ENCODE measurements at regions not wholly inside any gene's neighbourhood (a gene's known extent, or its start where the extent isn't known, plus 50 kb on each side); places are given as distances from the start of the nearest gene placed in this dataset.
"Not testable (repeated sequence)": the region's sequence is repeated elsewhere in the genome, so short reads cannot be mapped to it uniquely, and the experiment has no call there.

DNA sequence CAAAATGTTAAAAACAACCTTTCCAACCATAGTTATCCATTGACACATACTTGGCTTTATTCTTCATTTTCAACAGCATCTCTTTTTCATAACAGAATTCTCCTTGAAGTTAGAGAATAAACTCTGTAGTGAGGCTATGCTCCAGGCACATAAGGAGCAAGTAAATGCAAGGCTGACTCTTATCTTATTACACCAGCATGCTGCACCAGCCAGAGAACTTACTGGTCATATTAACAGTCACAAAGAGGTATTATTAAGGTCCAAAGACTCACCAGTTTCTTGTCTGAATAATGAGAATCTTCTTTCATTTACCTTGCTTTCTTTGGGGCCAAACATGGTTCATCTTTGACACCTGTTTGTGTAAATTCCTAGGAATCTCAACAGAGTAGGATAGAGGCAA, 71.3 kb upstream of the IVNS1ABP start:
- FAIRE-seq (no peak), ATAC-seq (no peak), DNase-seq (ENCODE audit: low read depth in 1 of 2, low spot score in 1 of 2) (no peak)
- H3K4me1 ChIP-seq, result no peaks in the 10 kb centered on the region
- H3K9me3 ChIP-seq, result no peaks in the 10 kb centered on the region
- no peak overlapping the region for H3K4me3 ChIP-seq
- ChIA-PET POLR2A (no interaction called here), CTCF (no interaction called here)
- H3K4me2 ChIP-seq, result no peak overlapping the region
- H3K27ac ChIP-seq, result no peak overlapping the region
- TF ChIP-seq TP53 (CRISPR knock-in tag; IDR thresholded peaks at IDR 0.05), result no peak
- TF ChIP-seq, protein P1, sequence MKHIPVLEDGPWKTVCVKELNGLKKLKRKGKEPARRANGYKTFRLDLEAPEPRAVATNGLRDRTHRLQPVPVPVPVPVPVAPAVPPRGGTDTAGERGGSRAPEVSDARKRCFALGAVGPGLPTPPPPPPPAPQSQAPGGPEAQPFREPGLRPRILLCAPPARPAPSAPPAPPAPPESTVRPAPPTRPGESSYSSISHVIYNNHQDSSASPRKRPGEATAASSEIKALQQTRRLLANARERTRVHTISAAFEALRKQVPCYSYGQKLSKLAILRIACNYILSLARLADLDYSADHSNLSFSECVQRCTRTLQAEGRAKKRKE (CRISPR knock-in tag; IDR thresholded peaks at IDR 0.05; ENCODE audit: low read depth), result no peak
- no peak for TF ChIP-seq ZFP36 (IDR thresholded peaks at IDR 0.05; ENCODE audit: borderline replicate concordance, partially characterized antibody)
- no peak for TF ChIP-seq MAFK (IDR thresholded peaks at IDR 0.05; ENCODE audit: partially characterized antibody)
- TF ChIP-seq KDM5A (IDR thresholded peaks at IDR 0.05), result no peak
- no peak for TF ChIP-seq ZSCAN20 (CRISPR knock-in tag; IDR thresholded peaks at IDR 0.05)
- no peak for TF ChIP-seq HEYL (CRISPR knock-in tag; IDR thresholded peaks at IDR 0.05)
- TF ChIP-seq FOSL2 (IDR thresholded peaks at IDR 0.05), result no peak
- TF ChIP-seq FOSL2 (CRISPR knock-in tag; IDR thresholded peaks at IDR 0.05), result no peak
- no peak for TF ChIP-seq HDAC2 (IDR thresholded peaks at IDR 0.05)
- no peak for TF ChIP-seq CBX8 (IDR thresholded peaks at IDR 0.05)
- no peak for TF ChIP-seq FOSB (CRISPR knock-in tag; IDR thresholded peaks at IDR 0.05)
- TF ChIP-seq BCL3 (IDR thresholded peaks at IDR 0.05), result no peak
- no peak for TF ChIP-seq FOXS1 (CRISPR knock-in tag; IDR thresholded peaks at IDR 0.05)
- TF ChIP-seq, protein P2, sequence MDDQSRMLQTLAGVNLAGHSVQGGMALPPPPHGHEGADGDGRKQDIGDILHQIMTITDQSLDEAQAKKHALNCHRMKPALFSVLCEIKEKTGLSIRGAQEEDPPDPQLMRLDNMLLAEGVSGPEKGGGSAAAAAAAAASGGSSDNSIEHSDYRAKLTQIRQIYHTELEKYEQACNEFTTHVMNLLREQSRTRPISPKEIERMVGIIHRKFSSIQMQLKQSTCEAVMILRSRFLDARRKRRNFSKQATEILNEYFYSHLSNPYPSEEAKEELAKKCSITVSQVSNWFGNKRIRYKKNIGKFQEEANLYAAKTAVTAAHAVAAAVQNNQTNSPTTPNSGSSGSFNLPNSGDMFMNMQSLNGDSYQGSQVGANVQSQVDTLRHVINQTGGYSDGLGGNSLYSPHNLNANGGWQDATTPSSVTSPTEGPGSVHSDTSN (IDR thresholded peaks at IDR 0.05), result no peak
- TF ChIP-seq CBX2 (IDR thresholded peaks at IDR 0.05; ENCODE audit: borderline replicate concordance, low read depth), result no peak
- no peak for TF ChIP-seq TFCP2L1 (CRISPR knock-in tag; IDR thresholded peaks at IDR 0.05)
- TF ChIP-seq, protein P3, sequence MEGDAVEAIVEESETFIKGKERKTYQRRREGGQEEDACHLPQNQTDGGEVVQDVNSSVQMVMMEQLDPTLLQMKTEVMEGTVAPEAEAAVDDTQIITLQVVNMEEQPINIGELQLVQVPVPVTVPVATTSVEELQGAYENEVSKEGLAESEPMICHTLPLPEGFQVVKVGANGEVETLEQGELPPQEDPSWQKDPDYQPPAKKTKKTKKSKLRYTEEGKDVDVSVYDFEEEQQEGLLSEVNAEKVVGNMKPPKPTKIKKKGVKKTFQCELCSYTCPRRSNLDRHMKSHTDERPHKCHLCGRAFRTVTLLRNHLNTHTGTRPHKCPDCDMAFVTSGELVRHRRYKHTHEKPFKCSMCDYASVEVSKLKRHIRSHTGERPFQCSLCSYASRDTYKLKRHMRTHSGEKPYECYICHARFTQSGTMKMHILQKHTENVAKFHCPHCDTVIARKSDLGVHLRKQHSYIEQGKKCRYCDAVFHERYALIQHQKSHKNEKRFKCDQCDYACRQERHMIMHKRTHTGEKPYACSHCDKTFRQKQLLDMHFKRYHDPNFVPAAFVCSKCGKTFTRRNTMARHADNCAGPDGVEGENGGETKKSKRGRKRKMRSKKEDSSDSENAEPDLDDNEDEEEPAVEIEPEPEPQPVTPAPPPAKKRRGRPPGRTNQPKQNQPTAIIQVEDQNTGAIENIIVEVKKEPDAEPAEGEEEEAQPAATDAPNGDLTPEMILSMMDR (IDR thresholded peaks at IDR 0.05), result no peak

GRCh38 chr1:185385991-185386390, 68.9 kb upstream of the IVNS1ABP start:
- H3K9me3 ChIP-seq, result no peaks in the 10 kb centered on the region
- 54% methylated on average over 2 of the region's 2 CpGs for WGBS (ENCODE audit: missing lambda C conversion rate)
- FAIRE-seq, result no peak
- H3K4me3 ChIP-seq, result no peak overlapping the region
- H3K4me1 ChIP-seq, result no peaks in the 10 kb centered on the region
- TF ChIP-seq, protein P1 (CRISPR knock-in tag; IDR thresholded peaks at IDR 0.05; ENCODE audit: low read depth), result no peak
- TF ChIP-seq HOXA7 (CRISPR knock-in tag; IDR thresholded peaks at IDR 0.05), result no peak
- no peak for TF ChIP-seq JUNB (IDR thresholded peaks at IDR 0.05)
- TF ChIP-seq FOSB (CRISPR knock-in tag; IDR thresholded peaks at IDR 0.05), result no peak
- TF ChIP-seq JUN (IDR thresholded peaks at IDR 0.05), result no peak
- no peak for TF ChIP-seq RFX5 (IDR thresholded peaks at IDR 0.05)
- TF ChIP-seq ZNF302 (CRISPR knock-in tag; IDR thresholded peaks at IDR 0.05), result no peak
- no peak for TF ChIP-seq MAFK (IDR thresholded peaks at IDR 0.05; ENCODE audit: partially characterized antibody)
- TF ChIP-seq GATA3 (IDR thresholded peaks at IDR 0.05; ENCODE audit: borderline replicate concordance), result no peak
- no peak for TF ChIP-seq RCOR1 (IDR thresholded peaks at IDR 0.05; ENCODE audit: low read depth, low read length)
- TF ChIP-seq HDAC2 (IDR thresholded peaks at IDR 0.05), result no peak
- TF ChIP-seq KDM5A (IDR thresholded peaks at IDR 0.05), result no peak
- TF ChIP-seq EHF (CRISPR knock-in tag; IDR thresholded peaks at IDR 0.05), result no peak
- TF ChIP-seq, protein P4, sequence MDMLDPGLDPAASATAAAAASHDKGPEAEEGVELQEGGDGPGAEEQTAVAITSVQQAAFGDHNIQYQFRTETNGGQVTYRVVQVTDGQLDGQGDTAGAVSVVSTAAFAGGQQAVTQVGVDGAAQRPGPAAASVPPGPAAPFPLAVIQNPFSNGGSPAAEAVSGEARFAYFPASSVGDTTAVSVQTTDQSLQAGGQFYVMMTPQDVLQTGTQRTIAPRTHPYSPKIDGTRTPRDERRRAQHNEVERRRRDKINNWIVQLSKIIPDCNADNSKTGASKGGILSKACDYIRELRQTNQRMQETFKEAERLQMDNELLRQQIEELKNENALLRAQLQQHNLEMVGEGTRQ (IDR thresholded peaks at IDR 0.05), result no peak
- TF ChIP-seq HMGXB4 (CRISPR knock-in tag; IDR thresholded peaks at IDR 0.05; ENCODE audit: borderline replicate concordance), result no peak
- no peak for TF ChIP-seq TP53 (CRISPR knock-in tag; IDR thresholded peaks at IDR 0.05)
- TF ChIP-seq HOXB5 (CRISPR knock-in tag; IDR thresholded peaks at IDR 0.05), result no peak
- TF ChIP-seq CBX8 (IDR thresholded peaks at IDR 0.05), result no peak
- CTCF ChIA-PET, result interaction anchor here (1.2 to 1.4 kb wide), 2 partner anchors 9 to 210 kb away, joined by 3 to 4 read pairs; no protein-coding TSS in a partner anchor
- no peak overlapping the region for H3K4me2 ChIP-seq
- H3K27ac ChIP-seq, result no peak overlapping the region
- POLR2A ChIA-PET, result no interaction called here
- no peak for ATAC-seq
- no peak for DNase-seq (ENCODE audit: low read depth in 1 of 2, low spot score in 1 of 2)

GRCh38 chr1:185383805-185384204, 66.8 kb upstream of the IVNS1ABP start:
- H3K4me1 ChIP-seq; H3K9me3 ChIP-seq; H3K4me2 ChIP-seq; FAIRE-seq; H3K27ac ChIP-seq; DNase-seq (ENCODE audit: low read depth in 1 of 2, low spot score in 1 of 2); H3K4me3 ChIP-seq; ATAC-seq; POLR2A ChIA-PET: not testable (repeated sequence)
- CTCF ChIA-PET, result interaction anchor here (0.6 kb wide), 1 partner anchor 12 kb away, joined by 4 read pairs; no protein-coding TSS in a partner anchor
- WGBS (ENCODE audit: missing lambda C conversion rate), result 77% methylated on average over 6 of the region's 6 CpGs
